Activated CD8-positive, alpha-beta memory T cell treated with anti-CD3 and anti-CD28 coated beads for 36 hours (primary cell): ENCODE measurements at regions not wholly inside any gene's neighbourhood (a gene's known extent, or its start where the extent isn't known, plus 50 kb on each side); places are given as distances from the start of the nearest gene placed in this dataset.

Experiments used
- CTCF ChIA-PET: fragments of 350-600 bp; sonication (Branson Sonifier 250); formaldehyde crosslinking; loops from one replicate; lab custom pipeline; 2021; ENCODE audit warnings: antibody characterized with exemption; lab: Charles Lee
- POLR2A ChIA-PET: fragments of 350-600 bp; sonication (Branson Sonifier 250); formaldehyde crosslinking; loops from one replicate; lab custom pipeline; 2021; ENCODE audit warnings: antibody characterized with exemption; lab: Charles Lee

DNA sequence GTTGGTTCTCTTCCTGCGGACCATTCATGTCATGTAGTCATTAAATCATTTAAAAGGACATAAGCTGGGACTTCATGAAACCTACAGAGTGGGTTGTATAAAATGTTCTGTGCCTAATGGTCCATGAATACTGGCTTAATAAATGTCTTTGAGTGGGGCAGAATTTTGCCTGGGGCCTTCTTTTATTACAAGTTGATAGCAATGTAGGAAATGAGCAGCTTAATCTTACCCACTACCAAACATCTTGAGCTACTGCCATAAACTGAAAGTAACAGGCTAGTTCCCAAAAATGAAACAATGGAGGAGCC lies 130.9 kb downstream of the TMEM17 start:
- POLR2A ChIA-PET: no interaction called here
- CTCF ChIA-PET: no interaction called here

DNA sequence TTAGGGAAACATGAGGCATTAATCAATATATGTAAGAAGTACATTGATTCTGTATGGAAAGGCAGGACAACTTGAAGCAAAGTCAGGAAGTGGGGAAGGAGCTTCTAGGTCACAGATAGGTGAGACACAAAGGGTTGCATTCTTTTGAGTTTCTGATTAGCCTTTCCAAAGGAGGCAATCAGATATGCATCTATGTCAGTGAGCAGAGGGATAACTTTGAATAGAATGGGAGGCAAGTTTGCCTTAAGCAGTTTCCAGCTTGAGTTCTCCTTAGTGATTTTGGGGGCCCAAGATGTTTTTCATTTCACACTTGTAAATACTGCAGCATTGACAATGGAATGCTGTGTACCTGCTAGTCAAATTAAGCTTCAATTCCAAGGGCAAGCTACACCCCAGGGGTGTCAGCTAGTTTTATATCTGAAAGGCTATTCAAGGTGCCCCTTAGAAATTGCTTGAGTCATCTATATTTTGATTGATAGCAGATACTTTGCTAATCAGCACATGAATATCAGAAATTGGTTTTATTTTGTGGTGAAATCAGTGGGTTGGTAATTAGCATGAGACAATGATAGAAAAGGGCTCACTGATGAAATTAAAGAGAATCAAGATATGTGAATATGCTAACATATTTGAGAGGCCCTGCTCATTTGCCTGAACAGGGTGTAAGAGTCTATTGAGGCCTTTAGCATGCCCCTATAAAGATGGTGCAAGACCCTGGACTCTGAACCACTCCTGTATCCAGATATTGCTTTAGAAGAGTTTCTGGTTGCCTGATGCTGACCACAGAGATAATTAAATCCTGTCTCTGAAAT lies 131.5 kb downstream of the TMEM17 start:
- ChIA-PET CTCF (no interaction called here), POLR2A (no interaction called here)

DNA sequence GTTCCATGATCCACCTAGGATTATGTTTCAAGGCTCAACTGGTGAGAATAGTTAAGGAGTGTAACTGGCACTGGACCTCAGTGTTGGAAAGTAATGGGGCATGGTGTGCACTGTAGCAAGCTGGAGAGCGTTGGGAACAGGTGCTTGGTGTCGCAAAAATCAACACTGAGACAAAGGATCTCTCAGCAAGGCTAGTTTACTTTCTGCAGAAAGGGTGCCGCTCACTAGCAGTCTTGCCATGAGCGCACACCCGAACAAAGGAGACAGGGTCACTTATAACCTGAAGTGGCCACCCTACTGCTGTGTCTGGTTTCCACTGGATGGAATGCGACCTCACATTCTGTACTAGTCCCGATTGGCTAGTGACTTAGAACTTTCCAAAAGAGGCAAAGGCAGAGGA lies 133.2 kb downstream of the TMEM17 start:
- ChIA-PET POLR2A (no interaction called here), CTCF (no interaction called here)

DNA sequence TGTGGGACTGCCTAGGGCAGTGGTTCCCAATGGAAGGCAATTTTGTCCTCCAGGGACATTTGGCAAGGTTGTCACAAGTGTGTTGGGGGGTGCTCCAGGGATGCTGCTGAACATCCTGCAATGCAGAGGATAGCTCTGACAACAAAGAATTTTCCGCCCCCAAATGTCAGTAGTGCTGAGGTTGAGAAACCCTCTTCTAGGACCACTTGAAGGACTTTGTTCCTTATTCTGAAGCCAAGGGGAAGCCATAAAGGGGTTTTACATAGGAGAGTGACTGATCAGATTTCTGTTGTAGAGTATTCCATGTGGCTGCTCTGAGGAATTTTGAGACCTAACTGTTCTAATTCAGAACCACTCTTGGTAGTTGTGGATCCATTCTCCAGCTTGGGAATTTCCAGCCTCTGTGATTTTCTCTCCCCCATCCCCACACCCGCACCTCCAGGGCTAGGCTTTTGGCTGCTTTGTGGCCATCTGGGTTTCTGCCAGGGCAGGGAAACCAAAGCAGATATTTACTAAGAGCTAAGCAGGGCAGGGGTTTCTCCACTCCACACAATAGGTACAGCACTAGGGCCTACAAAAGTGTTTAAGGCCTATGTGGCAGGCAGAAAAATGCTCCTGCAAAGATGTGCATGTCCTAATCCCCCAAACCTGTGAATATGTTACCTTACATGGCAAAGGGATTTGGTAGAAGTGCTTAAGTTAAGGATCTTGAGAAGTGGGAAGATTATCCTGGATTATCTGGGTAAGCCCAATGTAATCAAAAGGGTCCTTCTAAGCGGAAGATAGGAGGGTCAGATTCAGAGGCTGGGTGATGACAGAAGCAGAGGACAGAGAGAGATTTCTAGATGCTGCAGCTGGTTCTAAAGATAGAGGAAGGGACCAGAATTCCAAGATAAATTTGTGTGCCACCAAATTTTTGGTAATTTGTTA lies 135.4 kb downstream of the TMEM17 start:
- POLR2A ChIA-PET: no interaction called here
- CTCF ChIA-PET: no interaction called here

DNA sequence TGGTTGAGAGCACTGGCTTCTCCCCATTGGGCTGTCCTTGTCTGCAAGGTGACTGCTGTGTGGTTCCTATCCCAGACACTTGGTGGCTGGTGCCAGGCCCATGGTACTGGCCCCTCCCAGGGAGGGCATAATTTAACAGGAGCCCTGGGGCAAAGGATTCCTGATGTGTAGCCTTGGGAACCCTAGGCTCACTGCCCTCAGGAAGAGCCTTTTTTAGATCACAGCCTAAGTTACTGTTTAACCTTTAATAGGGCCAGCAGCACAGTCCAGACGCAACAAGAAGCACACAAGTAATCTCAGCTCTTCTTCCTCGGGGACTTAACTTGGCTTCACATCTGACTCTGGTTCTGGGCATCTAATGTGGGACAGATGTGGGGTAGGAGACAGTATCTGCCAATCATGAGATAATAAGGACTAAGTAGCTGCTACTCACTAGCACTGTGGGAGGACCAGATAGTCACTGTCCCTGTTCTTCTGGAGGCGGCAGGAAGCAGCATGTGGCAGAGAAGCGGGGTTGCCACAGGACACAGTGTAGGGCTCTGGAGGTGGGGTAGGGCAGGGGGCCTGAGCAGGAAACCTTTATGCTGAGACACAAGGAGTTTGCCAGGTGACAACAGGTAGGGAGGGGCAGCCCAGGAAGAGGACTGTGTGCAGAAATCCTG lies 136.3 kb downstream of the TMEM17 start:
- ChIA-PET CTCF (no interaction called here), POLR2A (no interaction called here)

DNA sequence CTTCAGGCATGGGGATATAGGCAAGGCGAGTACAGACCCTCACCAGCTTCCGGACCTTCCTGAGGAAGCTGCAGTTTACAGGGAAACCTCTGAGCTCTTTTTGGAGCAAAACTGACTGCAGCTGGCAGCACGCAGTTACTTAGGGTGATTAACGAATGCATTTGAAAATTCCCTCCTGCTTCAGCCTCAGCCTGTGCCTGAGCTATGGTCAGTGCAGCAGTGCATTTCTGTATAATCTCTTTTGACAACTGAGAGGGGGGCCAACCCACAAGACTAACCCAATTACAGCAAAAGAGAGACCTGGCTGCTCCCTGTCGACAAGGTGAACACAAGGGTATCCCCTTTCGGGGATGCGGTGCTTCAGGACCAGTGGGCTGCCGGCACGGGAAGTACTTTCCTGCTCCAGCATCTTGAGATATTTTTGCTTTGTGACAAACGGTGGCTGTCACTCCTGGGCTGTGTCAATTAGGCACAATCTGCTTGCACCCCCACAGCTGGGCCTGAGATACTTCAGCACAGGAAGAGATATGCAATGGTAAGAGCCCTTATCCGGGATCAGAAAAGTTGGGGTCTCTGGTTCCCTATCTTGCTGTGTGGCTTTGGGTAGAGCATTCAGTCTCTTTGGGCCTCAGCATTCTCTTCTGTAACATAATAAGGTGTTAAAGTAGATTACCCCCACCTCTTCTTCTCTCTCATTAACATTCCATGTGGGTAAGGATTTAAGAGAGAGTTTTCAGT lies 141.0 kb downstream of the TMEM17 start:
- CTCF ChIA-PET: no interaction called here
- POLR2A ChIA-PET: no interaction called here

DNA sequence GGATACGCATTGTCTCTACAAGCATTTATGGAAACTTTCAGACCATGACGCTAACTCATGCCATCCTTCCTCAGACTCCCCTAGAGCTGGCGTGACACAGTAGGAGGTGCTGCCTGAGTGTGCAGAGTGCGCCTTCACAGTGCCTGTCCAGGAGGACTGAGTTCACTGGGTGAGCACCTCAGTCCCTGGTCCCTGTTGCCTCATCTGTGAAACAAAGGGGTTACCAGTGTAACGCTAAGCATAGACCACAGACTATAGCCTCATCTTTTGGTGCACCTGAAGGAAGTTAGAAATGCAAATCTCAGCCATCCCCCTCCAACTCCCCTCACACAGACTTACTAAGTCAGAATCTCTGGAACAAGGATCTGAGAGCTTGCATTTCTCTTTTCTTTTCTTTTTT lies 142.8 kb downstream of the TMEM17 start:
- ChIA-PET CTCF (no interaction called here), POLR2A (no interaction called here)

DNA sequence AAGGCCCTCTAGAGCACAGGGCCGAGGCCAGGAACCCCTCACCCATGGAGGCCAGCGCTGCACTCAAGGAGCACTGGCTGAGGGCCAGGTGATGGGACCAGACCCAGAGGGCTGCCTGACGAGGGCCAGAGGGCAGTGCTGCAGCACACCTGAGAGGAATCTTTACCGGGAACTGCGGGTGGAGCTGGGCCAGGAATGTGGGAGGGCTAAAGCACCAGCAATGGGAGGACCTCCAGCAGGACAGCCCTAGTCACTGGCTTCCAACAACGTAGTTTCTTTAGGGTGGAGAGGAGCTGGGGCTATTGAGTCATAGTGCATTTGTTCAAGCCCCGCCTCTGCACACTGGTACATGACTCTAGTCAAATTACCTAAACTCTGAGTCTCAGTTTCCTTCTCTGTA lies 143.4 kb downstream of the TMEM17 start:
- POLR2A ChIA-PET: no interaction called here
- CTCF ChIA-PET: no interaction called here

DNA sequence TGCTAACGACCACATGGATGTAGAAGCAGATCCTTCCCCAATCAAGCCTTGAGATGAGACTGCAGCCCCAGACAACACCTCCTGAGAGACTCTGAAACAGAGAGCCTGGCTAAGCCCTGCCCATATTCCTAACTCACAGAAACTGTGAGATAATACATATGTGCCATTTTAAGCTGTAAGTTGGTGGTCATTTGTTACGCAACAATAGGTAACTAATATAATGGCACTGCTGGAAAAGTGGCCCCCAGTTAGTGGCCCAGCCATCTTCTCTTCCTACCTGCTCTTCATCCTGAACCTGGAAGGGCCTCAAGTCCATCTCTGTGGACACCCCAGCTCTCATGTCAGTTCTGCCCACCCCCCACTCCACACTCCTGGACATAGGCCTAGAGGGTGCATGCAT lies 144.0 kb downstream of the TMEM17 start:
- CTCF ChIA-PET: no interaction called here

DNA sequence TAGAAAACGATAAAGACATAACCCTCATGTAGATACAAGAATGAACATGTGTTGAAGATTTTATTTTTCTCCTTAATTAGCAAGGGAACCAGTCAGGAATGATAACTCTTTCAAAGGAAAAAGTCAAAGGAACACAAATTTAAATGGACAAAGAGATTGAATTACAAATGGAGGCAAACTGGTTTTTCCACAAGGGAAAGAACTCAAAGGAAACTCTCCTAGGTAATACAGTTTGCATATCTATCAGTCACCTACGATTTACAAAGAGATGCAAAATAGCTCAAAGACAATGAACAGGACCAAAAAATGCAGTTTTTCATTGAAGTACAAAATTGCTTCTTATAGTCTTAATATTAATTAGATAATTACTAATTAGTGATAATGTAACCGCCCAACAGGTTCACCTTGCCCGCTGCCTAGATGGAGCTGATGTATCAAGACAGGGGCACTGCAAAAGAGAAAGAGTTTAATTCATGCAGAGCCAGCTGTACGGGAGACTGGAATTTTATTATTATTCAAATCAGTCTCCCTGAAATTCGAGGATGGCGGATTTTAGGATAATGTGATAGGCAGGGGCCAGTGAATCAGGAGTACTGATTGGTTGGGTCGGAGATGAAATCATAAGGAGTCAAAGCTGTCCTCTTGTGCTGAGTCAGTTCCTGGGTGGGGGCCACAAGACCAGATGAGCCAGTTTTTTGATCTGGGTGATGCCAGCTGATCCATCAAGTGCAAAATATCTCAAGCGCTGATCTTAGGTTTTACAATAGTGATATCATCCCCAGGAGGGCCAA lies 151.0 kb downstream of the TMEM17 start:
- POLR2A ChIA-PET: no interaction called here
- CTCF ChIA-PET: interaction anchor here (0.7 kb wide), 1 partner anchor 30 kb away, joined by 3 read pairs; no protein-coding TSS in a partner anchor

More for the DNA sequence above, 144.0 kb downstream of the TMEM17 start:
- POLR2A ChIA-PET: no interaction called here

DNA sequence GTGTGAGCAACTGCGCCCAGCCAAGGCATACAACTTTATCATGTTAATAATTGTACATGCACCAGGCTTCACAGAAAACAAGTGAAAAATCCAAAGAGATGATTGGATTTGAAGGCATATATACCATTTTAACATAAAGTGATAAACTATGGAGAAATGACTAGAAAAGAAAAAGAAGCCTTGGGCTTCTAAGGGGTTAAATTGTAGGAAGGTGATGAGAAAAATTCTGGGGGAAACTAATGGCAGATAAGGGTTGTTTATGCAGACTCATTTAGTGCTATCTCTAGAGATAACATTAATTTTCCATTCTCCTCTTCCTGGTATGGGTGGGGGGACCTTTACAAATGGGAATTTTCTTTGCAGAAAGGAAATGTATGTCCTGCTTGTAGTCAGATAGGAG lies 154.0 kb downstream of the TMEM17 start:
- POLR2A ChIA-PET: no interaction called here
- CTCF ChIA-PET: no interaction called here

DNA sequence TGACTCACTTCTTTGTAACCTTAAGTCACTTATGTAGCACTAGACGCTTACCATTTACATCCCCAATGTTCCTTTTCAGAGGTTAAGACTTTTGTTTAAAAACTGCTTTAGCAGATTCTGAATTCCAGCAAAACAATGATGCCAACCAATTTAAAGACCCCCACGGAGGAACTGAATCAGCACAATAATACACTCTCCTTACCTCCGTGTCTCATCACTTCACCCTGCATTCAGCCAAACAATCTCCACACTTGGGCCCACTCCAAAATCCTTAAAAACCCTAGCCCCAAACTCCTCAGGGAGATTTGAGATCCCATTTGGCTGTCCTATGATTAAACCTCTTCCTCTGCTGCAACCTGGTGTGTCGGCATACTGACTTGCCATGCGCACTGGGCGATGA lies 153.9 kb downstream of the B3GNT2 start:
- CTCF ChIA-PET: no interaction called here

DNA sequence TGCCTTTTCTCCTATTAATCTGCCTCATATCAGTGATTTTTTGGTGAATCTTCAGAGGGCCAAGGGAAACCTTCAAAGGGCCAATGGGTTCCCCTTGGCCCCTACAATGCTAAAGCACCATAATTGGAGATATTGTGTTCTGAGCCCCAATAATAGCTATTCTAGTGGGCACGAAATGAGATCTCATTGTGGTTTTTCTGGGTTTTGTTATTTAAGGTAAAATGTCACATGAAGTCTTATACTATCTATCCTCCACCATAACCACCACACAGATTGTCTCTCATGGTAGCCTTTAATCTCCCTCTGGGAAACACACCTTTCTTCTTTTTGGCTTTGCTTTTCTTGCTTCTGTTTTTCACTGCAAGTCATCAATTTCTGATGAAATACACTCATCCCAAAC lies 152.8 kb downstream of the B3GNT2 start:
- CTCF ChIA-PET: no interaction called here
- POLR2A ChIA-PET: no interaction called here

More for the DNA sequence above, 153.9 kb downstream of the B3GNT2 start:
- POLR2A ChIA-PET: no interaction called here

DNA sequence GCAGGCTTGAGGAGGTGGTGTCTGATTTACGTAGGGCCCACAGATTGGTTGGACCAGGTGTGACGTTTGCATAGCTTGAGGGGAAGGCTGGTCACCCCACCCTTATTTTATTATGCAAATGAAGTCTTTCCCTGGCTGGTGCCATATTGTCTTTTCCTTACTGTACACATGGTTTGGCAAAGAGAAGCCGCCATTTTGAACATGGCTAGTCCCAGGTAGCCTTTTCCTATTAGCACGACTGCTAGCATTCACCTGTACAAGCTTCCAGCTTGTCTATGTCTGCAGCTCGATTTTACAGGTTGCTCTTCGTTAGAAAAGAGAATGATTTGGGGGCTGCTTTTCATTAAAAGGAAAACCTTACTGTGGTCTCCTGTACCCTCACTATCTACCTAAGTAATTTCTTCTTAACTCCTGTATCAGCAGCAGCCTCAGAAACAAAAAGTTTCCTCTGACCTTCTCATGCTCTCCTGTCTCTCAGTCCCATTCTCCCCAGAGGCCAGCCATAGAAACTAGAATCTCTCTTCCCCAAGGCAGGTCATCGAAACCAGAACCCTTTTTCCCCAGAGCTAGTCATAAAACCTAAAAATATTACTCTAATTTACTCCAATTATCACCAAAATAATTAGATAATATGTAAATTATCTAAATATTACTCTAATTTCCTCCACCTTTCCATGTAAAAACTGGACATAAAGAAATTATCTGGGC lies 151.8 kb downstream of the B3GNT2 start:
- ChIA-PET CTCF (no interaction called here), POLR2A (no interaction called here)

DNA sequence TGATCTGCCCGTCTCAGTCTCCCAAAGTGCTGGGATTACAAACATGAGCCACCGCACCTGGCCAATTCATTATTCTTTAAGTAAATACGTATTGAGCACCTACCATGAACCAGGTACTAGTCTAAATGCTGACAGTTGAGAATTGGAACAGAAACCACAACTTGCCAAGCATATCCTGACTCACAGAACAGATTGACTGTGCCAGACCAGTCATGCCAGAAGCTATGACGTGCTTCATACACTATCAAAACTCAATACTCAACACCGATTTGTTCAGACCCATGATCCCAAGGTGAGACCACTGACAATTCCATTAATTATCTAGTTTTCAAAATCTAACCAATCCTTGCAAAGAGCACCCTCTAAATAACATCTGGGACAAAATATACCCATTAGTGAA lies 148.6 kb downstream of the B3GNT2 start:
- ChIA-PET POLR2A (no interaction called here), CTCF (no interaction called here)

DNA sequence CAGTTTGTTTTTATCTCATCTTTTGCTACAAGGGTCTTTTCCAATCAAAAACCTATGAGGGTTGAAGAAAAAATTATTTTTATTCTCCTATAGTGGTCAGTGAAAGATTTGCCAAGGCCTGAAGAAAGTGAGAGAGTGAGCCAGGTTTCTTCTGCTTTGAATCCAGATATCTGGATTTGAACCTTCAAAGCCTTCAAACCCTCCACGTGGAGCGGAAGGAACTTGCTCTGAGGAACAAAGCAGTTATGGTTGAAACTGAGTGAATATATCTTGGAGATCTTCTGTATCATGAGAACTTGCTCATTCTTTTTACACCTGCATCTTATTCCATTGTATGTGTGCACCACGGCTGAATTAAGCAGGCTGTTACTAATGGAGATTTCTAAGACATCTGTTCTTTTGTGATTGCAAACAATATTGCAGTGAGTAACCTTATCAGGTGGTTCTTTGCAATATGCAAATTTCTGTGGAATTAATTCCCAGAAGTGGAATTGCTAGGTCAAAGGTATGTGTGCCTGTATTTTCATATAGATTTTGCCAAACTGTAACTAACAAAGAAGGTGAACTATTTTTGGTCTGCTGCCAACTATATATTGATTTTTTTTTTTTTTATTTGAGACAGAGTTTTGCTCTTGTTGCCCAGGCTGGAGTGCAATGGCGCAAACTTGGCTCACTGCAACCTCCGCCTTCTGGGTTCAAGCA lies 147.9 kb downstream of the B3GNT2 start:
- POLR2A ChIA-PET: no interaction called here

DNA sequence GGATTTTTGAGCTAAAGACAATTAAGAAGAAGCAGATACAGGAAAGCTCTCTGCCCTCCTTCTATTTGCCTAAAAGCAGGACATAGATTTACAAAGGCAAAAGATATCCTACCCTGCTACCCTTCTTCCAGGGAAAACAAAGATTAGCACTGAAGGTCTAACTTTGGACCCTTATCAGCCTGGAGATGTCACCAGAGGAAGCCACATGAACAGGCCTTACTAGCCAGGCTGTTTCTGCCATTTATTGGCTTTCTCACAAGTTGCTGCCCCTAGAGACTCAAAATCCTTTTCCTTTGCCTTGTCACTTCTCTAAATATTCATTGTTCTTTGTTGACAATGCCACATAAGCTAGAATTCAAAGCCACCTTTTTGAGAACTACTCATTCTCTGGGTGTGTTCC lies 147.3 kb downstream of the B3GNT2 start:
- ChIA-PET POLR2A (no interaction called here), CTCF (no interaction called here)

More for the DNA sequence above, 147.9 kb downstream of the B3GNT2 start:
- CTCF ChIA-PET: no interaction called here
